GM12891 (cell line): ENCODE measurements at regions not wholly inside any gene's neighbourhood (a gene's known extent, or its start where the extent isn't known, plus 50 kb on each side); places are given as distances from the start of the nearest gene placed in this dataset.

Source experiments
- POLR2A ChIP-seq: IDR thresholded peaks from 2 replicates; pipeline ENCODE4 v1.6.1; 2011; ENCODE audit warnings: low read depth, low read length, control low read depth
- POLR2AphosphoS5 ChIP-seq: IDR thresholded peaks from 2 replicates; pipeline ENCODE4 v1.6.1; 2011; ENCODE audit warnings: low read depth, low read length, control low read depth
- TAF1 ChIP-seq: IDR thresholded peaks from 2 replicates; pipeline ENCODE4 v1.6.1; 2011; ENCODE audit warnings: low read depth, low read length, control low read depth

- TF ChIP-seq POLR2A = no peak
- TF ChIP-seq TAF1 = no peak
- no peak for TF ChIP-seq POLR2AphosphoS5
These were observed 160.5 kb upstream of the NSMCE3 start for GRCh38 chr15:29430124-29430523.
